ENCODE measurements at regions not wholly inside any gene's neighbourhood (a gene's known extent, or its start where the extent isn't known, plus 50 kb on each side); places are given as distances from the start of the nearest gene placed in this dataset.

- DNase-seq = no peak
Observed at GRCh38 chr19:33948651-33949335, 152.1 kb downstream of the KCTD15 start.

GRCh38 chr19:33950091-33950750, 153.6 kb downstream of the KCTD15 start:
- DNase-seq = no peak

- no peak for DNase-seq
Observed at GRCh38 chr19:33953023-33953422, 156.4 kb downstream of the KCTD15 start.

- no peak for DNase-seq
Observed at GRCh38 chr19:33953592-33953991, 156.9 kb downstream of the KCTD15 start.

GRCh38 chr19:33954686-33955085, 158.0 kb downstream of the KCTD15 start:
- DNase-seq = no peak

GRCh38 chr19:33956941-33957340, 160.3 kb downstream of the KCTD15 start:
- DNase-seq = no peak

- DNase-seq = no peak
Observed at GRCh38 chr19:33957804-33958203, 161.1 kb downstream of the KCTD15 start.

GRCh38 chr19:33960566-33960965, 163.9 kb downstream of the KCTD15 start:
- no peak for DNase-seq

- no peak for DNase-seq
Observed at GRCh38 chr19:33962161-33962560, 165.5 kb downstream of the KCTD15 start.

GRCh38 chr19:33963514-33963913, 166.8 kb downstream of the KCTD15 start:
- no peak for DNase-seq

- no peak for DNase-seq
Observed at GRCh38 chr19:33971073-33971472, 174.4 kb downstream of the KCTD15 start.

GRCh38 chr19:33977756-33978685, 181.4 kb downstream of the KCTD15 start:
- DNase-seq = no peak

GRCh38 chr19:33982706-33983105, 186.0 kb downstream of the KCTD15 start:
- DNase-seq = no peak

GRCh38 chr19:33988601-33989000, 183.7 kb upstream of the LSM14A start:
- DNase-seq = no peak

GRCh38 chr19:33997690-33998089, 174.6 kb upstream of the LSM14A start:
- DNase-seq = no peak

- no peak for DNase-seq
Observed at GRCh38 chr19:33998302-33998701, 174.0 kb upstream of the LSM14A start.

GRCh38 chr19:33998739-33999345, 173.5 kb upstream of the LSM14A start:
- no peak for DNase-seq

GRCh38 chr19:34017024-34017423, 155.3 kb upstream of the LSM14A start:
- no peak for DNase-seq

GRCh38 chr19:34017601-34018000, 154.7 kb upstream of the LSM14A start:
- DNase-seq = no peak

GRCh38 chr19:34018546-34018945, 153.8 kb upstream of the LSM14A start:
- no peak for DNase-seq

- no peak for DNase-seq
Observed at GRCh38 chr19:34023381-34023780, 148.9 kb upstream of the LSM14A start.

- no peak for DNase-seq
Observed at GRCh38 chr19:34033880-34034279, 138.4 kb upstream of the LSM14A start.

- no peak for DNase-seq
Observed at GRCh38 chr19:34034318-34034846, 137.9 kb upstream of the LSM14A start.
